Heart left ventricle (tissue), 16 donors: ENCODE measurements at regions not wholly inside any gene's neighbourhood (a gene's known extent, or its start where the extent isn't known, plus 50 kb on each side); places are given as distances from the start of the nearest gene placed in this dataset.

ENCODE experiments used
- ATAC-seq, 4 donors: fragments of 200-7000 bp; cut with Tn5 transposase; one replicate each; pipeline ENCODE4 v1.9.1; 2020 to 2022; ENCODE audit warnings: moderate library complexity in 4 of 4, mild to moderate bottlenecking in 3 of 4, moderate number of reproducible peaks in 1 of 4
- DNase-seq, 5 donors: peaks; one replicate each; pipeline ENCODE4 v3.0.0-alpha.2; 2020
- H3K27ac ChIP-seq, 12 donors: fragments of 200-600 bp; sonication (generic) in 4 of 12; one replicate each; pipeline versions ENCODE4 v1.5.0 to v1.8.0; 2016 to 2022; ENCODE audit warnings: mild to moderate bottlenecking in 2 of 12
- H3K27me3 ChIP-seq, 9 donors: fragments of 200-600 bp; sonication (generic) in 2 of 9; one replicate each; pipeline versions ENCODE4 v1.5.1 to v1.8.0; 2016 to 2022; ENCODE audit warnings: mild to moderate bottlenecking in 3 of 9
- H3K36me3 ChIP-seq, 9 donors: fragments of 200-600 bp; sonication (generic) in 2 of 9; one replicate each; pipeline versions ENCODE4 v1.5.0 to v1.8.0; 2018 to 2022; ENCODE audit warnings: mild to moderate bottlenecking in 2 of 9
- H3K4me1 ChIP-seq, 12 donors: fragments of 200-600 bp; sonication (generic) in 4 of 12; one replicate each; pipeline versions ENCODE4 v1.5.0 to v1.8.0; 2016 to 2022; ENCODE audit warnings: mild to moderate bottlenecking in 3 of 12
- H3K4me3 ChIP-seq, 12 donors: fragments of 200-600 bp; sonication (generic) in 4 of 12; one replicate each; pipeline versions ENCODE4 v1.5.0 to v1.8.0; 2017 to 2022; ENCODE audit warnings: mild to moderate bottlenecking in 9 of 12, moderate library complexity in 4 of 12
- H3K9me3 ChIP-seq, 12 donors: fragments of 200-600 bp; sonication (generic) in 4 of 12; one replicate each; pipeline versions ENCODE4 v1.5.0 to v1.8.0; 2016 to 2022; ENCODE audit warnings: mild to moderate bottlenecking in 1 of 12
- POLR2A ChIP-seq, 2 donors: fragments of 450-650 bp; IDR thresholded peaks; one replicate each; pipeline ENCODE4 v1.6.1; 2017; ENCODE audit warnings: antibody characterized with exemption in 2 of 2, mild to moderate bottlenecking in 2 of 2, moderate library complexity in 2 of 2
- WGBS, 4 donors: extraction: QIAGEN DNeasy Blood & Tissue Kit in 2 of 4; methylation state at CpG; one replicate each; pipeline versions ENCODE4 v1.1.5 to v1.1.7; 2013 to 2018; 5-methylcytosine and 5-hydroxymethylcytosine counted together
- intact Hi-C, 10 donors: fragments of 100-400 bp; cut with DNase I; formaldehyde crosslinking; loops; one replicate each; pipeline versions ENCODE4 v1.11.1 to v1.14.2; 2022
- TF ChIP-seq, protein P1 (sequence below), 12 donors: fragments of 200-600 bp; sonication (generic) in 4 of 12; IDR thresholded peaks; one replicate each; pipeline versions ENCODE4 v1.5.0 to v1.8.0; 2018 to 2022; ENCODE audit warnings: antibody characterized with exemption in 12 of 12, mild to moderate bottlenecking in 5 of 12
- donor health status: ischemic (EF 13 %, LVEDD 7.1; RV severe dilation, severe dysfunction).
- donor health status: healthy with polysubstance abuse.
- donor health status: DM: no; HTN: yes; CAD: no.
- donor health status: DM: no; HTN: no; CAD: no.
- donor health status: ischemic (EF 25% LVEDD 6.9; RV normal size, moderate dysfunction).
- donor health status: ischemic (EF 25% LVEDD 5.7; RV mildly dilated, moderate dysfunction).
- donor health status: healthy.
- donor health status: DM: yes; HTN: yes; CAD: no.
- donor health status: ischemic (EF 35%, LVEDD 5.7; RV mildly dilated, moderate dysfunction).
- donor health status: nonischemic (EF 11% LVEDD 7.7; RV severe dilation, severe dysfunction).
- donor health status: DM: yes; HTN: yes; CAD: no.
- donor health status: PGD.
- donor health status: ischemic (EF 29% LVEDD 5.4; RV normal size, mild dysfunction).
- donor health status: nonischemic (EF 23%, LVEDD 6.1; RV moderate dilation, normal function).

DNA sequence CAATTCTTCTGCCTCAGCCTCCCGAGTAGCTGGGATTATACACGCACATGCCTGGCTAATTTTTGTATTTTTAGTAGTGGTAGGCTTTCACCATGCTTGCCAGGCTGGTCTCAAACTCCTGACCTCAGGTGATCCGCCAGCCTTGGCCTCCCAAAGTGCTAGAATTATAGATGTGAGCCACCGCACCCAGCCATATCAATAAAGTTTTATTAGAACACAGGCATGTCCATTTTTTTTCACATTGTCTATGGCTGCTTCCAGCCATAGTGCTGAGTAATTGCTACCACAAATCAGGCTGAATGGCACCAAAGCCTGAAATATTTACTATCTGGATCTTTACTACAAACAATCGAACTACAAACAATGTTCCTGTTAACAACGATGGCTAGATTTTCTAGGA lies 114.4 kb upstream of the IRX6 start:
- TF ChIP-seq POLR2A (IDR thresholded peaks at IDR 0.05): no peak
- TF ChIP-seq, protein P1, sequence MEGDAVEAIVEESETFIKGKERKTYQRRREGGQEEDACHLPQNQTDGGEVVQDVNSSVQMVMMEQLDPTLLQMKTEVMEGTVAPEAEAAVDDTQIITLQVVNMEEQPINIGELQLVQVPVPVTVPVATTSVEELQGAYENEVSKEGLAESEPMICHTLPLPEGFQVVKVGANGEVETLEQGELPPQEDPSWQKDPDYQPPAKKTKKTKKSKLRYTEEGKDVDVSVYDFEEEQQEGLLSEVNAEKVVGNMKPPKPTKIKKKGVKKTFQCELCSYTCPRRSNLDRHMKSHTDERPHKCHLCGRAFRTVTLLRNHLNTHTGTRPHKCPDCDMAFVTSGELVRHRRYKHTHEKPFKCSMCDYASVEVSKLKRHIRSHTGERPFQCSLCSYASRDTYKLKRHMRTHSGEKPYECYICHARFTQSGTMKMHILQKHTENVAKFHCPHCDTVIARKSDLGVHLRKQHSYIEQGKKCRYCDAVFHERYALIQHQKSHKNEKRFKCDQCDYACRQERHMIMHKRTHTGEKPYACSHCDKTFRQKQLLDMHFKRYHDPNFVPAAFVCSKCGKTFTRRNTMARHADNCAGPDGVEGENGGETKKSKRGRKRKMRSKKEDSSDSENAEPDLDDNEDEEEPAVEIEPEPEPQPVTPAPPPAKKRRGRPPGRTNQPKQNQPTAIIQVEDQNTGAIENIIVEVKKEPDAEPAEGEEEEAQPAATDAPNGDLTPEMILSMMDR (IDR thresholded peaks at IDR 0.05): no peak
- intact Hi-C loops: loop anchor here in 1 of 10 donors (10.0 kb wide), 1 partner anchor 65 kb away; no protein-coding TSS in a partner anchor
- ATAC-seq (no peak), DNase-seq (no peak)
- H3K36me3 ChIP-seq: no peaks in the 10 kb centered on the region
- H3K4me1 ChIP-seq: no peaks in the 10 kb centered on the region
- WGBS, 4 donors: 91 to 92% (median 92%) methylated on average over 6 of the region's 6 CpGs
- H3K9me3 ChIP-seq: peaks cover 0 to under 1% (median 0%) of the 10 kb centered on the region in 12 donors
- H3K4me3 ChIP-seq: no peak overlapping the region
- H3K27ac ChIP-seq: no peak overlapping the region
- no peaks in the 10 kb centered on the region for H3K27me3 ChIP-seq

DNA sequence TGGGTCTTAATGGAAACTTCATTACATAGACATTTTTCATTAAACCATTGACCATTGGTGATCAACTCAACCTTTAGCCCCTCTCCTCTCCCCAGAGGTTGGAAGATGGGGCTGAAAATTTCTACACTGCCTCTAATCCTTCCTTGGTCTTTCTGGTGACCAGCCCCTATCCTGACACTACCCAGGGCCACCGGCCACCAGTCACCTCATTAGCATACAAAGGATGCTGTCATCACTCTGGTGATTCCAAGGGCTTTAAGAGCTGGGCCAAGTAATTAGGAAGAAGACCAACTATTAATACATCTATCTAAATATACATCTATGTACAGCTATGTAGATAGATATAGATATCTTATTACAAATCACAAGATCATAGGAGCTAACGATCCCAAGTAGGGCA lies 111.2 kb upstream of the IRX6 start:
- intact Hi-C loops: loop anchor here in 1 of 10 donors (10.0 kb wide), 1 partner anchor 68 kb away; no protein-coding TSS in a partner anchor
- WGBS, 4 donors: 47 to 70% (median 59%) methylated on average over 2 of the region's 2 CpGs
- Histone ChIP-seq H3K27me3 (no peaks in the 10 kb centered on the region), H3K9me3 (no peaks in the 10 kb centered on the region), H3K27ac (no peak overlapping the region), H3K4me3 (no peak overlapping the region), H3K36me3 (no peaks in the 10 kb centered on the region), H3K4me1 (no peaks in the 10 kb centered on the region)
- no peak for DNase-seq
- ATAC-seq: no peak
- no peak for TF ChIP-seq POLR2A (IDR thresholded peaks at IDR 0.05)
- TF ChIP-seq, protein P1 (IDR thresholded peaks at IDR 0.05): no peak

DNA sequence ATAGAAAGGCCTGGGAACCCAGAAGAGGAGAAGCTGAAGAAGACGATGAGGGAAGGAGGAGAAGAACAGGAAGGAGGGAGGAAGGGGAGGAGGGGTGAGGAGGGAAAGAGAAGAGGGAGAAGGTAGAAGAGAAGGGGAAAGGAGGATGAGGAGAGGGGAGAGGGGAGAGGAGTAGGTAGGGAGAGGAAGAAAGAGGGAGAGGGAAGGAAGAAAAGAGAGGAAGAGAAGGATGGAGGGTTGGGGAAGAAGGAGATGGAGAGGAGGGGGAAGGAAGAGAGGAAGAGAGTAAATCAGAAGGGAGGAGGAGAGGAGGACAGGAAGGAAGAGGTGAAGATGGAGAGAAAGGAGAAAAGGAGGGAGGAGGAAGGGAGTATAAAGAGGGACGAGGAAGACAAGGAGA lies 109.6 kb upstream of the IRX6 start:
- DNase-seq: no peak
- ATAC-seq: no peak
- Histone ChIP-seq H3K9me3 (no peaks in the 10 kb centered on the region), H3K36me3 (no peaks in the 10 kb centered on the region), H3K27ac (no peak overlapping the region), H3K4me1 (no peaks in the 10 kb centered on the region), H3K4me3 (no peak overlapping the region), H3K27me3 (no peaks in the 10 kb centered on the region)
- 19 to 36% (median 27%) methylated on average over 2 of the region's 2 CpGs for WGBS, 4 donors
- intact Hi-C loops: loop anchor here in 1 of 10 donors (10.0 kb wide), 1 partner anchor 70 kb away; no protein-coding TSS in a partner anchor
- TF ChIP-seq, protein P1 (IDR thresholded peaks at IDR 0.05): no peak
- TF ChIP-seq POLR2A (IDR thresholded peaks at IDR 0.05): no peak

DNA sequence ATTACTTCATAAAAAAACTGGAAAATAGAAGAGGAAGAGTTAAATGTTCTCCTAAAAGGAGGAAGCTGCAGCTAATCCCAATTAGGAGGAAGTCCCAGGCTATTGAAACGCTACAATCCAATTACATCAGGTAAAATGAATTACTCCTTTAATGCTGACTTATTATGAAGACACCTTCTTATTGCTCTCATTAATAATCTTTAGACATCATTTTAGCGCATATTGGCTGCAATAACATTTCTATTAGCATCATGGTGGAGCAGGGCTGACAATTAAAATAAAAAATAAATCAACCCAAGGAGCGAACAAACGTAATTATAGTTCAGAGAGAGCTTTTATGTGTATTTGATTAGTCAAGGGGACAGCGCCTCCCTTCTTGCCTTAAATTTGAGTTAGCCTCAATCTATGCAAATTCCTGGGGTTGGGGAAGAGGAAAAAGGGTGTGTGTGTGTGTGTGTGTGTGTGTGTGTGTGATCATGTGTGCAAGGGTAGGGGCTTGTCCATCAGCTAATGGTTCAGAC lies 109.0 kb upstream of the IRX6 start:
- no peak for ATAC-seq
- DNase-seq: no peak
- Histone ChIP-seq H3K27ac (no peak overlapping the region), H3K27me3 (no peaks in the 10 kb centered on the region), H3K4me1 (no peaks in the 10 kb centered on the region), H3K4me3 (no peak overlapping the region), H3K9me3 (no peaks in the 10 kb centered on the region), H3K36me3 (no peaks in the 10 kb centered on the region)
- intact Hi-C loops: loop anchor here in 1 of 10 donors (10.0 kb wide), 1 partner anchor 70 kb away; no protein-coding TSS in a partner anchor
- TF ChIP-seq POLR2A (IDR thresholded peaks at IDR 0.05): no peak
- TF ChIP-seq, protein P1 (IDR thresholded peaks at IDR 0.05): no peak
- 74 to 85% (median 81%) methylated on average over 5 of the region's 5 CpGs for WGBS, 4 donors
